GM21529 (cell line): ENCODE measurements at regions not wholly inside any gene's neighbourhood (a gene's known extent, or its start where the extent isn't known, plus 50 kb on each side); places are given as distances from the start of the nearest gene placed in this dataset.
"Not testable (repeated sequence)": the region's sequence is repeated elsewhere in the genome, so short reads cannot be mapped to it uniquely, and the experiment has no call there.

ENCODE experiments used
- ATAC-seq: cut with Tn5 transposase; IDR thresholded peaks from one replicate; pipeline ENCODE4 v1.9.1; 2021; ENCODE audit not compliant: unreplicated experiment

GRCh38 chr21:6060054-6060681 is 4461.2 kb upstream of the TPTE start:
- ATAC-seq: not testable (repeated sequence)

GRCh38 chr21:6066320-6066985 is 4454.9 kb upstream of the TPTE start:
- not testable (repeated sequence) for ATAC-seq

- not testable (repeated sequence) for ATAC-seq
Measured at GRCh38 chr21:6068098-6068831, 4453.1 kb upstream of the TPTE start.

GRCh38 chr21:6070213-6070612 is 4451.2 kb upstream of the TPTE start:
- ATAC-seq: not testable (repeated sequence)

GRCh38 chr21:6072691-6073090 is 4448.7 kb upstream of the TPTE start:
- ATAC-seq: not testable (repeated sequence)

GRCh38 chr21:6073993-6074705 is 4447.2 kb upstream of the TPTE start:
- ATAC-seq: not testable (repeated sequence)

GRCh38 chr21:6074935-6075334 is 4446.4 kb upstream of the TPTE start:
- ATAC-seq: not testable (repeated sequence)

GRCh38 chr21:6075627-6076208 is 4445.7 kb upstream of the TPTE start:
- not testable (repeated sequence) for ATAC-seq

- not testable (repeated sequence) for ATAC-seq
Measured at GRCh38 chr21:6077358-6077757, 4444.0 kb upstream of the TPTE start.

GRCh38 chr21:6078902-6079301 is 4442.5 kb upstream of the TPTE start:
- ATAC-seq: not testable (repeated sequence)

GRCh38 chr21:6080941-6081655 is 4440.3 kb upstream of the TPTE start:
- not testable (repeated sequence) for ATAC-seq

- not testable (repeated sequence) for ATAC-seq
Measured at GRCh38 chr21:6082166-6082565, 4439.2 kb upstream of the TPTE start.

GRCh38 chr21:6083574-6084120 is 4437.7 kb upstream of the TPTE start:
- not testable (repeated sequence) for ATAC-seq

GRCh38 chr21:6086038-6086437 is 4435.3 kb upstream of the TPTE start:
- not testable (repeated sequence) for ATAC-seq

GRCh38 chr21:6087579-6088178 is 4433.7 kb upstream of the TPTE start:
- not testable (repeated sequence) for ATAC-seq

GRCh38 chr21:6090286-6090908 is 4431.0 kb upstream of the TPTE start:
- ATAC-seq: not testable (repeated sequence)

- ATAC-seq: not testable (repeated sequence)
Measured at GRCh38 chr21:6091335-6092027, 4429.9 kb upstream of the TPTE start.

GRCh38 chr21:6092401-6092800 is 4429.0 kb upstream of the TPTE start:
- not testable (repeated sequence) for ATAC-seq
